ENCODE measurements at regions not wholly inside any gene's neighbourhood (a gene's known extent, or its start where the extent isn't known, plus 50 kb on each side); places are given as distances from the start of the nearest gene placed in this dataset.
"Not testable (repeated sequence)": the region's sequence is repeated elsewhere in the genome, so short reads cannot be mapped to it uniquely, and the experiment has no call there.

- no peak for DNase-seq
These were observed 90.3 kb upstream of the ZNF462 start for GRCh38 chr9:106772523-106773290.

- DNase-seq = no peak
These were observed 89.2 kb upstream of the ZNF462 start for GRCh38 chr9:106773750-106774149.

- DNase-seq = no peak
These were observed 87.0 kb upstream of the ZNF462 start for GRCh38 chr9:106775960-106776359.

- no peak for DNase-seq
These were observed 83.2 kb upstream of the ZNF462 start for GRCh38 chr9:106779796-106780195.

- no peak for DNase-seq
These were observed 79.8 kb upstream of the ZNF462 start for GRCh38 chr9:106783121-106783520.

- peak; percentile 69 for DNase-seq
These were observed 78.9 kb upstream of the ZNF462 start for GRCh38 chr9:106784076-106784475.

GRCh38 chr9:106785200-106785599, 77.8 kb upstream of the ZNF462 start:
- no peak for DNase-seq

- DNase-seq = not testable (repeated sequence)
These were observed 74.9 kb upstream of the ZNF462 start for GRCh38 chr9:106788021-106788420.

GRCh38 chr9:106795031-106795430, 67.9 kb upstream of the ZNF462 start:
- DNase-seq = peak; percentile 16

GRCh38 chr9:106796771-106797170, 66.2 kb upstream of the ZNF462 start:
- peak; percentile 56 for DNase-seq

- DNase-seq = peak; percentile 33
These were observed 65.7 kb upstream of the ZNF462 start for GRCh38 chr9:106797299-106797698.

- no peak for DNase-seq
These were observed 64.8 kb upstream of the ZNF462 start for GRCh38 chr9:106798016-106798799.

GRCh38 chr9:106799152-106799551, 63.8 kb upstream of the ZNF462 start:
- peak; percentile 93 for DNase-seq

GRCh38 chr9:106800701-106801270, 62.2 kb upstream of the ZNF462 start:
- no peak for DNase-seq

- DNase-seq = no peak
These were observed 61.1 kb upstream of the ZNF462 start for GRCh38 chr9:106801816-106802215.

Measured in fibroblast of skin of abdomen (primary cell).